NCI-H1048 (cell line): ENCODE measurements at regions not wholly inside any gene's neighbourhood (a gene's known extent, or its start where the extent isn't known, plus 50 kb on each side); places are given as distances from the start of the nearest gene placed in this dataset.
"Not testable (repeated sequence)": the region's sequence is repeated elsewhere in the genome, so short reads cannot be mapped to it uniquely, and the experiment has no call there.

Source experiments
- DNase-seq: peaks from one replicate; lab custom pipeline; 2025; lab: John Stamatoyannopoulos, UW

DNA sequence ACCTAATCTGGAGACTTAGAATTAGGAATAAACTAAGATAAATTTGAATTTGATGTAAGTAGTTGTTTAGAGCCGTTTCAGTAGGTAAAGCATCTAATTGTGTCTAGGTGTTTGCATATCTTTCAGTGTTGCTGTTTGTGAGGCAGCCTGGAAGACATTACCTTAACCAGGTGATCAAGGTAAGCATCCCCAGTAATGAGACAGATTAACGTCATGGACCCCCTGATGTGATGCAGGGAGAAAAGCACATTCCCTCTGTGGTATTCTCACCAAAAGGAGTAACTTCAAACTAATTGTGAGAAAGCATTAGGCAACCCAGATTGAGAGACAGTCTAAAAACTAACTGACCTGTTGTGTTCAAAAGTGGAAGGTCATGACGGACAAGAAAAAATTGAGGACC is 251.6 kb downstream of the NUAK1 start:
- no peak for DNase-seq

DNA sequence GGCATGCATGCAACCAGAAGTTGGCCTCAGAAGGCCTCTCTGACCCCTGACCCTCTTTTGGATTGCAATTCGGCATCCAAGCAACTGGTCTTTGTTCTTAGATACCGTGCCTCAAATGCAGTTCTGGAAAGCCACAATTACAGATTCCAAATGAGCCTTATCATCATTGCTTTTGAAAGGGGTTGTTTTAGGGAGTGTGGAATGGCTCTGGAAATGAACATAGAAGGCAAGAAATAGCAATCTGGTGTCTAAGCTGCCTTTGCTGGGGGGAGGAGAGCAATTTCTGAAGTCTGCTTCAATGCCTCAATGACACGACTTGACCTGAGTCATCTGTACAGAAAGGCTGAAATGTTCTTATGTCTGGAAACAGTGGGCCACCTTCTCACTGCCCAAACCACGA is 250.1 kb downstream of the NUAK1 start:
- DNase-seq: no peak

DNA sequence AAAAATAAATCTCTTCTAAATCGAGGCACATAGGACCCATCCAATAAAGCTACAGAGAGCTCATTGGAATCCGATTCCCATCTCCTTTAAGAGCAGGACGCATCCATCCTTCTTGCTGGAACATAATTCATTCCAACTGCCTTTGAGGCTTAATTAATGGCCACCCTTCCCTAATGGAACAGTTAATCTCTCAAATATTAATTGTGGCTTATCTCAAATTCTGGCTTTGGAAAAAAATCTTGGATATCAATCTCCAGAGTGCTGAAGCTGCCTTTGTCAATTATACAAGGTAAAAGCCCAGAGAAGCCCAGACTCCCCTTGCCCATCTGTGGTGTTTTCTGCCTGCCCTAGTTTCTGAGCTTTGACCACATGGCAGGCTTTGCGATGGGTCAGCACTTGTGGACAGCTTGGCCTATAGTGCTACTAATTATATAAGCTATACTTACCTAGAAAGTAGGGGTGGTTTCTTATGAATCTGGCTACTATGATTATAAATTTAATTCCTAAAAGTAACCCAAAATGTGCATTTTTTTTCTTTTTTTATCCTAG is 246.3 kb downstream of the NUAK1 start:
- no peak for DNase-seq

DNA sequence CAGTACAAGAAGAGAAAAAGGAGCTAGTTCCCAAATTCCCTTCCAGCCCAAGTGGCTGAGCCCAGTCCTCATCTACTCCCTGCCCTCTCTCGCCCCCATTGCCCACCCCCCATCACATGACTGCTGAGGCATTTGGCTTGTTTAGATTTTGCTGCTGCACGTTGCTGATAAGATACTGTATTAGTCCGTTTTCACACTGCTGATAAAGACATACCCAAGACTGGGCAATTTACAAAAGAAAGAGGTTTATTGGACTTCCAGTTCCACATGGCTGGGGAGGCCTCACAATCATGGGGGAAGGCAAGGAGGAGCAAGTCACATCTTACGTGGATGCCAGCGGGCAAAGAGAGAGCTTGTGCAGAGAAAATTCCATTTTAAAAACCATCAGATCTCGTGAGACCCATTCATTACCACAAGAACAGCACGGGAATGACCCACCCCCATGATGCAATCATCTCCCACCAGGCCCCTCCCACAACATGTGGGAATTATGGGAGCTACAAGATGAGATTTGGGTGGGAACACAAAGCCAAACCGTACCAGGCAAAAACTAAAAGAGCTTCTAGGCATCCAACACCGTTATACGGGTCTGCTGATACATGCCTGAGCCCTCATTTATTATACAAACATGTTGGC is 243.4 kb downstream of the NUAK1 start:
- not testable (repeated sequence) for DNase-seq

DNA sequence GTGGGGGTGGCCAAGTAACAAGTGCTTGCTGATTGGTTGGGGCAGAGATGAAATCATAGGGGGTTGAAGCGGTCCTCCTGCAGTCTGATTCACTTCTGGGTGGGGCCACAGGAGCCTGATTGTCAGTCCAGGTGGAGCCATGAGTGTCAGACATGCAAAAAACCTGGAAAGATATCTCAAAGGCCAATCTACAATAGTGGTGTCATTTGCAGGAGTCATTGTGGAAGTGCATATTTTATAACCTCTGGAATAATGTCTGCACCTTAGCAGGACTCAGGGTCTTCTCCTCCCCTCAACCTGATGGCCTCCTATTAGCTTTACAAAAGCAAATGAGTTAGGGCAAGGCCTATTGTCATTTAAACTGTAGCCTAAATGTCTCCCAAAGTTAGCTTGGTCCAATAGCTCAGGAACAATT is 241.4 kb downstream of the NUAK1 start:
- no peak for DNase-seq

DNA sequence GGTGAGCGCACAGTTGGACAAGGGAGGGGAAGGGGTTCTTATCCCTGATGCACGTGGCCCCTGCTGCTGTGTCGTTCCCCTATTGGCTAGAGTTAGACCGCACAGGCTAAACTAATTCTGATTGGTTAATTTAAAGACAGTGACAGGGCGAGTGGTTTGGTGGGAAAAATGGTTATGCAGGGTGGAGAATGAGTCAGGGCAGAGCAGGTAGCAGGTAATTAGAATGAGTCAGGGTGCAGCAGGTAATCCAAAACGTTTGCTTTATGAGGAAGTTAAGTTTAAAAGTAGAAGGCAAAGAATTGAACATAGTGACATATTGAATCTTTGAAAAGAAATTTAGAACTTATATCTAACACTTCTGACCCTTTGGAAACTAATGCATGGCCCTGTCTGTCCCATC is 240.5 kb downstream of the NUAK1 start:
- not testable (repeated sequence) for DNase-seq

DNA sequence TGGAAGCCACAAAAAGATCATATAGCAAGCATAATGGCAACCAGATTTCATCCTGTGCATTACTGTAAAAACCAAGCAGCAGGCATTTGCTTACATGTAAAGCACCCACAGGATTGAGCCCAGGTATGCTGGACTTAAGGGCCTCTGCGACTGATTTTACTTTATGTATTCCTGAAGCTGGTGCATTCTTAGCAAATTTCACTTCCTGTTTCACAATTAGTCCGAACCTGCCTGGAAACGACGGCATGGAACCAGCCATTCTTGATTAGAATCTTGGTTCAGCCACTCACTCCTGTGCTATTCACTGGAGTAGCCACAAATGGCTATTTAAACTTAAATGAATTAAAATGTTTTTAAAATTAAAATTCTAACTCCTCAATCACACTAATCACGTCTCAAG is 239.2 kb downstream of the NUAK1 start:
- no peak for DNase-seq

DNA sequence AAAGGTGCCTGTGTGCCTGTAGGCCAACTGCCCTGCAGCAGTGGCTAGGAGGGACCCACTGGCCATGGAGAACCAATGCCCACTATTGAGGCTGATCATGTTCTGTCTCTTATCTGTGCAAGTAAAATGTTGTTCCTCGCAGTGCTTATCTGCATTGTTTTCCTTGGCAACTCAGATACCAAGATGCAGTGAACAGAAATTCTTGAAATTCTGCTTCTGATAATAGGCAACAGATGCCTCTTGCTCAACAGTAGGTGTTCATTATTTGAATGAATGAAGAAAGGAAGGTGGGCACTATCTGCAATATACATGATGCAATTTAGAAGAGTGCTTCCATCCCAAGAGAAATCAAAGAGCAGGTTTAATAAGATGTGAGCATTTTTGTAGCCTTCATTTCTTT is 232.2 kb downstream of the NUAK1 start:
- no peak for DNase-seq

DNA sequence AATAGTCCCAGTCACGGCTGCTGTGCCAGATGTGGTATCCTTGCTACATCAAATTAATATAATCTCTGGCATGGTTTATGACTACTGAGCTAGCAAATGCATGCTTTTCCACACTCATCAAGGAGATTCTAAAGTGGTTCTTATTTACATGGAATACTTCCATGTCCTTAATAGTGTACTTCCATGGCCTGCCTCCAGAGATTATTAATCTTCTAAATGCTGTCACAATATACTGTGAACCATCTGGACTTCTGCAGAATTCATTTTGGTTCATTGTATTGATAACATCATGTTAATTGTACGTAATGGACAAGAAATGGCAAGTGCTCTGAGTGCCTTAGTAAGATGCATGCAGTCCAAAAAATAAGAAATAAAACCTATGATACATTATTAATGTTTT is 230.8 kb downstream of the NUAK1 start:
- DNase-seq: no peak

DNA sequence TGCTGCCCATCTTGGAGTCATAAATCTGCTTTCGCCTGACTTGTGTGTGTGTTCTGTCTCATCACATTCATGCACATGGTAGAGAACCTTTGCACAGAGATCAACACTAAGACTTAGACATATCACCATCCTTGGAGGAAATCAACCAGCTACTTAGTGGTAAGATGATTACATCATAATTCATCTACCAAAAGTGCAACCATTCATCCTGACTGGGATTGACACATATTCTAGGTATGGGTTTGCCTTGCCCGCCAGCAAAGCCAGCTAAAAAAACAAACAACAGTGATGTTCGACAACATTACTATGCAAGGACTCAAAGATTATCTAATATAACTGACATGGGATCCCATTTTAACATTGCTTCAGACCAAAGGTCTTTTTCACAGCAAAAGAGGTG is 228.7 kb downstream of the NUAK1 start:
- DNase-seq: no peak

DNA sequence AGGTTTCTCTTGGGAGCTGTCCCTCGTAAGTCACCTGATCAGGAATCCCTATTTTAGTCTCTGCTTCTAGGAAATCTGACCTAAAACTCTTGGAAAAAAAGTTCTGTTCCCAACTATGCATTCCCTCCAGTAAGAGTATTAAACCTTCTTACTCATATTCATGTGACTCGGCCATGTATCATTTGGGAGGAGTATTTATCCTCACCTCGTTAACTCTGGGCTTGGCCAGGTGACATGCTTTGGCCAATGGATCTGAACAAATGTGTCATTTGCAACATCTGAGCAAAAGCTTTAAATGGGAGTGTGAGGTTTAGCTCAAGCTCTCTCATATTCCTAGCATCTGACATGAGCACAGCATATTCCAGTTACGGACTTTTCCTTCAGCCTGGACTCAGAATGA is 226.8 kb downstream of the NUAK1 start:
- DNase-seq: no peak

DNA sequence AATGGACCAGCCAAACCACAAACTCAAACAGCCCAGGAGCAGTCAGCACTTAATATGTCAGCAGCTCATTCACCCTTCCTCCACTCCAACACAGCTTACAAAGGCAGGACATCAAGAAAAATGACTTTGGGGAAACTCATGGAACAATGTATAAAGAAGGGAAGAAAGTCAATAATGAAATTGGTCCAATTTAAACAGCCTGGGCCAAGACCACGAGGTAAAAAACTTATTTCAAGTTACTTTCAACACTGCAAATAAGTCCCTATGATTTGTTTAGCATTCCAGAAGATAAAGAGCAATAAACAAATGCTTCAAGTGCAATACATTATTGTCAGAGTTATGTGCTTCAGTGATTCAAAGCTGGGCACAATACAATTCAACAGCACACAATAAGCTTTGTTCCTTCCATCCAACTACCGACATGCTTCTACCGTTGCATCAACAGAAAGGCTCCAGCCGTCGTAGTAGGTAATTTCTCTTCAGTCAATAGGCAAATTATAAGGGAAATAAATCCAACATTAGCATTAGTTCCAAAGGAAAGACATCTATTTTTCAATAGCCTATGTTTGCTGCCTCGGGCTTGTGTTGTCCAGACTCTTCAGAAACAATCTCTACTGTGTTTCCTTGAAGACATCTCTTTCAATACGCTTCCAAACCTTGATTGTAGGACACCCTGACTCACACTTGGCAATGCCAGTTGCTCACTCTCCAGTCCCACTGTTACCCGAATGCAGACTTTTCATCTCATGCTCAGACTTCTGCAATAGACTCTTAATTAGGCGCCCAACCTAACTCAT is 225.7 kb downstream of the NUAK1 start:
- DNase-seq: no peak

DNA sequence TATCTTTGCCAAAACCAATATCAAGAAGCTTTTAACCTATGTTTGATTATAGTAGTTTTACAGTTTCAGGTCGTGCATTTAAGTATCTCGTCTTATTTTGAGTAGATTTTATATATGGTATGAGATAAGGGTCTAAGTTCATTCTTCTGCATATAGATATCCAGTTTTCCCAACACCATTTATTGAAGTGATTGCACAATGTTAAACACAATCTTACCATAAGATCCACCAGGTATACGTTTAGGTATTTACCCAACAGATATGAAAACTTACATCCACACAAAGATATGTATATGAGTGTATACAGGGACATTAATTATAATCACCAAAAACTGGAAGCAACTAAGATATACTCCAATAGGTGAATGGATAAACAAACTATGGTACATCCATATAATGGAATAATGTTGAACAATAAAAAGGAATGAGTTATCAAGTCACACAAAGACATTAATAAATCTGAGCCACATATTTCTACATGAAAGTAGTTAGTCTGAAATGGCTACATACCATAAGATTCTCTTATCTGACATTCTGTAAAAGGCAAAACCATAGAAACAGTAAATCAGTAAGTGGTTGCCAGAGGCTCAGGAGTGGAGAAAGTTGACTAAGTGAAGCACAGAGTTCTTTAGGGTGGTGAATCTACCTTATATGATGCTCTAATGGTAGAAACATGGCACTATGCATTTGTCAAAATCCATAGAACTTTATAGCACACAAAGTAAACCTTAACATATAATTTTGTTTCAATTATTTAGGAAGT is 222.6 kb downstream of the NUAK1 start:
- DNase-seq: no peak

DNA sequence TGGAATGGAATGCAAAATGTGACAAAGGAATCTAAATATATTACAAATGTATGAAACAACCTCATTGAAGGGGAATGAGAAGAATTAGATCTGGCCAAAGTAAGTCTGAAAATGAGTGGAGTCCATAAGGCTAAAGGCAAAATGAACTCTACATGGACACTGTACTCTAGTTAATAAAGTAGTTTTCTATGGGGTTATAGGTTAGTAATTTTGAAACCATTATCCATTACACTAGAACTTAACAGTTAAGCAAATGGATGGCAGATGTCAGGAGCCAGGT is 222.1 kb downstream of the NUAK1 start:
- no peak for DNase-seq

DNA sequence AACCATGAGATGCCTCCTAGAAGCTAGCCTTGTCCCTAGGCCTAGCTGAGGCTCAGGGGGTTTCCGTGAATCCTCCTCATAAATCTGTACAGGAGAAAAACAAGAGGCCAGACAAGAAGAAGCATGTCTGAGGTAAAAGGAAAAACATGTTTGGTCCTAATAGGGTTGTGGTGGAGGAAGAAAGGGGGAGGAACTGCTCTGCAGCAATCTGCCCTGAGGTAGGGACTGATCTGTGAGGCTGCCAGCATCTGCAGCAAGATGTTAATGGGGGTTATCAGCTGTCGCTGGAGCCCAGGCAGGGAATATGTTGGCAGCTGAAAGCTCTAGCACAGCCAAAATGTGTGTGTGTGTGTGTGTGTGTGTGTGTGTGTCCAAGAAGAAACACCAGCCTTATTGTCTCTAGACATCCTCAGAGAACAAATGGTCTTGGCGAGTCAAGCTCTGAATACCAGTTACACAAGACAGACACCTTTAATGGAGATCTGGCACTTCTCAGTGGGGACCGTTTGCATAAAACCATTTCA is 218.5 kb downstream of the NUAK1 start:
- no peak for DNase-seq

DNA sequence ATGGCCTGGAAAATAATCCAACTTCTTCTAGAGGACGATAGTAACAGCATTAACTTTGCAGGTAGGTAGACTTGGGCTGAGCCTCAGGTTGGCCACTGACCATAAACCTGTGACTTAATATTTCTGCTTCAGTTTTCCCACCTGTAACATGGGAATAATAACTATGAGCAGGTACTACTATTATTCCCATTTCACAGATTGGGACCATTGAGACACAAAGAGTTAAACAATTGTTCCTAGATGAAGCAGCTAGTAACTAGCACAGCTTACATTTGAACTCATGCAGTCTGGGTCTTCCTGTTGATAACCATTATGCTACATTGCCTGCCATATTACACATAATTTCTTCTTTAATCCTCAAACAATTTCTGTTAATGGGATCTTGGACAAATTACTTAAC is 217.7 kb downstream of the NUAK1 start:
- no peak for DNase-seq

DNA sequence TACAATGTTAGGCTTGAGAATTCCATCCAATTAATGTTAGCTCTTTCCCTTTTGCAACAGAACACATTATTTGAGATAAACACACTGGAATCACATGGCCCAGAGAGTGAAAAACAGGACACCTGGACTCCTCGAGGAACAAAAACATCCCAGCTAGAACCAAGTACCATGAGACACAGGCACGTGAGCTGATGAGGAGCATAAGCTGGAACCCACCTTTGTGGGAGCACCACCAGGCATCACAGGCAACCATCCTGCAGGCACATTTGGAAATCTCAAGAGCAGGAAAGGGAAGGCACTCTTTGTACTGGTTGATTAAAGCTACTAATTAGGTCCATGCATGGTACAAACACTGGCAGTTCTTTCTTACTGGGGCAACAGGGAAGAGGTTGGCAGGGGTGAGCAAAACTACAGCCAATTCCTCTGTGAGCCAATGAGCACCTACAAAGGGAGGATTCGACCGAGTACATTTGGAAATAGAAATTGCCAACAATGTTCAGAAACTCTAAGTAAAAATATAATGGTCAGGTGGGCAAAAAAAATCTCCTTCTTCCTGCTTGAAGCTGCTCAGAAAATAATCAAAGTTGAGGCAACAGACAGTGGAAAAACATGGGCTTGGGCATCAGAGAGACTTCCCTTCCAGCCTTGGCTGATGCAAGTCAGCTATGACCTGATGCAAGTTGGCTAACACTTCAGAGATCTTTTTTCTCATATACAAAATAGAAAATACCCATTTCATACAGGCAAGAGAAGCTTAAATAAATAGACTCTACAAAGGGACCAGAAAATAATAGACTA is 216.7 kb downstream of the NUAK1 start:
- no peak for DNase-seq

DNA sequence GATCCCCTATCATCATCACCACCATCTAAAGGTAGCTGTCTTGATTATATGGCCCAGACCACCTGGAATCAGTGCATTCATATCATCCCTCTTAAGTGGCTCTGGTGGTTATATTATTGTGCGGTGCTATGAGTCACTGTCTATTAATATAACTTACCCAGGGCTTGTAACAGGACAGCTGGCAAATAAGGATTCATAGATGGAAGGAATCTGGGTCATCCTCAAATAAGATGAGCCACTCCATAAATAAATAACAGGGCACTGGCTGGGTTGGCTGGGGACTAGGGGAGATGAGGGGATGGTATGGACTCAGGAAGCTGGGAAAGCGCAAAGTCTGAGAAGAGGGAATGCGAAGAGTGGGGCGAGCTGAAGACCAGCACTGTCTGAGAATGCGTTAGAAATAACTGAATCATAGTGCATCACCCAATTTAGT is 216.1 kb downstream of the NUAK1 start:
- no peak for DNase-seq

DNA sequence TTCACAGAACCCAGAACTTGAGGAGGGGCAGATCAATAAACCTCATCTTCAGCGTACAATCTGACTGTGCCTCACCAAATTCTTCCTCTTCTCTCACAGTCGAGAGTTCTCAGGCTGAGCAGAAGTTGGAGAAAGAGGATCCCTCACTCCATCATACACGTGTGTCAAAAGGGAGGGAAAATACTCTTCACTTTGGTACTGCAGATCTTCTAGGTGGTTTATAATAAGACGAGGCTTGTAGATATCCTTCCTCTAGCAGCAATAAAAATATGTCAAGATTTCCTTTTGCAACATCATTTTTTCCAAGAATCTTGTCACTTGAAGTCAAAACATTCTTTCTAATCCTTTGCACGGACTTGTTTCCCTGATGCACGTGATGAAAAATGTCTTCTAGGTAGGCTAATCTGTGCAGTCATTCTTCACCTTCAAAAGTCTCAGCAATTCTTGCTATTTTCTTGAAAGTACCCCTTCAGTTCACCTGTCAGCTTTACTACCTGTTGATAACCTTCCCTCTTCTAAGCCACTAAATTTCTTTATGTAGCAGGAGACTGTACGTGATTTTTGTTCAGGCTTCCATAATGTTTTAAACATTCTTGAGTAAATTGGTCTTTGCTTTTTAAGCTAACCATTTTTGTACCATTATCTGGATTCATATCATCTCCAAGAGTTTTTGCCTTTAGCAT is 214.1 kb downstream of the NUAK1 start:
- DNase-seq: no peak

DNA sequence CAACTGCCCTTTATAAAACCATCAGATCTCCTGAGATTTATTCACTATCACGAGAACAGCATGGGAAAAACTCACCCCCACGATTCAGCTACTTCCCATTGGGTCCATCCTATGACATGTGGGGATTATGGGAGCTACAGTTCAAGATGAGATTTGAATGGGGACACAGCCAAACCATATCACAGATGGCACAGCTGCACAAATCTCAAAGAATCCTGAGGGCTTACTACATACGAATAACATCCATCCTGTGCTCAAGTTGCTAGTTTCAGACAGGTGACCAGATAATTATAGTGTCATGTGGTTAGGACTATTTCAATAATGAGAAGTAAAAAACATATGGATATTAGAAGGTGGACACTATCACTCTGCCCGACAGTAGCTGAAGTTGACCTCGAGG is 211.2 kb downstream of the NUAK1 start:
- no peak for DNase-seq

DNA sequence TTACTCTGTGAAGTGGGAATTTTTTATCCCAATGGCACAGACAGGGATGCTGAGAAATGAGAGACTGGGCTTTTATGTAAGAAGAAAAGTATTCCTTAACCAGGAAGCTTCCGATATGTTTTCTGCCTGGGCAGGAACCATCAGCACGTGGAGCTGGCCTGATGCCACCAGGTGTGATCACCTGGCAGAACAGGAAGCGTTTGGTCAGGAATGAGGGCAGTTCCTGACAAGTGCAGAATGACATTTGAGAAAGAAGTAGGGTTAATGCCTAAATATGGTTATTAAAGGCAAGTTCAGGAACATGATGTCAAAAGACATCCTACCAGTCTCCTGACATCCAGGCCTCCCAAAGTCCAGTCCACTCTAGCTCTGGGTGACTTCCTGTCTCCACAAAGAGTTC is 210.3 kb downstream of the NUAK1 start:
- DNase-seq: no peak
